ENCODE measurements at regions not wholly inside any gene's neighbourhood (a gene's known extent, or its start where the extent isn't known, plus 50 kb on each side); places are given as distances from the start of the nearest gene placed in this dataset.

- TF ChIP-seq, protein P1, sequence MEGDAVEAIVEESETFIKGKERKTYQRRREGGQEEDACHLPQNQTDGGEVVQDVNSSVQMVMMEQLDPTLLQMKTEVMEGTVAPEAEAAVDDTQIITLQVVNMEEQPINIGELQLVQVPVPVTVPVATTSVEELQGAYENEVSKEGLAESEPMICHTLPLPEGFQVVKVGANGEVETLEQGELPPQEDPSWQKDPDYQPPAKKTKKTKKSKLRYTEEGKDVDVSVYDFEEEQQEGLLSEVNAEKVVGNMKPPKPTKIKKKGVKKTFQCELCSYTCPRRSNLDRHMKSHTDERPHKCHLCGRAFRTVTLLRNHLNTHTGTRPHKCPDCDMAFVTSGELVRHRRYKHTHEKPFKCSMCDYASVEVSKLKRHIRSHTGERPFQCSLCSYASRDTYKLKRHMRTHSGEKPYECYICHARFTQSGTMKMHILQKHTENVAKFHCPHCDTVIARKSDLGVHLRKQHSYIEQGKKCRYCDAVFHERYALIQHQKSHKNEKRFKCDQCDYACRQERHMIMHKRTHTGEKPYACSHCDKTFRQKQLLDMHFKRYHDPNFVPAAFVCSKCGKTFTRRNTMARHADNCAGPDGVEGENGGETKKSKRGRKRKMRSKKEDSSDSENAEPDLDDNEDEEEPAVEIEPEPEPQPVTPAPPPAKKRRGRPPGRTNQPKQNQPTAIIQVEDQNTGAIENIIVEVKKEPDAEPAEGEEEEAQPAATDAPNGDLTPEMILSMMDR (IDR thresholded peaks at IDR 0.05), result no peak
- TF ChIP-seq POLR2A (IDR thresholded peaks at IDR 0.05), result no peak
Measured at GRCh38 chr20:19897891-19898290, 119.3 kb upstream of the NAA20 start.
